Fibroblast of pulmonary artery (primary cell): ENCODE measurements at regions not wholly inside any gene's neighbourhood (a gene's known extent, or its start where the extent isn't known, plus 50 kb on each side); places are given as distances from the start of the nearest gene placed in this dataset.

Source experiments
- DNase-seq: peaks from one replicate; pipeline ENCODE4 v3.0.0-alpha.2; 2010; ENCODE audit warnings: low read depth
- H3K4me3 ChIP-seq: replicated peaks from 2 replicates; pipeline ENCODE4 v1.5.1; 2011; ENCODE audit warnings: low read depth, mild to moderate bottlenecking, control low read depth, low read length, moderate library complexity
- TF ChIP-seq, protein P1 (sequence below): IDR thresholded peaks from 2 replicates; pipeline ENCODE4 v1.5.1; 2011; ENCODE audit warnings: mild to moderate bottlenecking, control low read depth, low read length, inconsistent platforms; ENCODE audit errors: missing control alignments

- no peak overlapping the region for H3K4me3 ChIP-seq
- peak; percentile 52 for DNase-seq
- TF ChIP-seq, protein P1, sequence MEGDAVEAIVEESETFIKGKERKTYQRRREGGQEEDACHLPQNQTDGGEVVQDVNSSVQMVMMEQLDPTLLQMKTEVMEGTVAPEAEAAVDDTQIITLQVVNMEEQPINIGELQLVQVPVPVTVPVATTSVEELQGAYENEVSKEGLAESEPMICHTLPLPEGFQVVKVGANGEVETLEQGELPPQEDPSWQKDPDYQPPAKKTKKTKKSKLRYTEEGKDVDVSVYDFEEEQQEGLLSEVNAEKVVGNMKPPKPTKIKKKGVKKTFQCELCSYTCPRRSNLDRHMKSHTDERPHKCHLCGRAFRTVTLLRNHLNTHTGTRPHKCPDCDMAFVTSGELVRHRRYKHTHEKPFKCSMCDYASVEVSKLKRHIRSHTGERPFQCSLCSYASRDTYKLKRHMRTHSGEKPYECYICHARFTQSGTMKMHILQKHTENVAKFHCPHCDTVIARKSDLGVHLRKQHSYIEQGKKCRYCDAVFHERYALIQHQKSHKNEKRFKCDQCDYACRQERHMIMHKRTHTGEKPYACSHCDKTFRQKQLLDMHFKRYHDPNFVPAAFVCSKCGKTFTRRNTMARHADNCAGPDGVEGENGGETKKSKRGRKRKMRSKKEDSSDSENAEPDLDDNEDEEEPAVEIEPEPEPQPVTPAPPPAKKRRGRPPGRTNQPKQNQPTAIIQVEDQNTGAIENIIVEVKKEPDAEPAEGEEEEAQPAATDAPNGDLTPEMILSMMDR, result no peak
Observed at GRCh38 chr1:58836408-58836807, 52.6 kb upstream of the JUN start.

DNA sequence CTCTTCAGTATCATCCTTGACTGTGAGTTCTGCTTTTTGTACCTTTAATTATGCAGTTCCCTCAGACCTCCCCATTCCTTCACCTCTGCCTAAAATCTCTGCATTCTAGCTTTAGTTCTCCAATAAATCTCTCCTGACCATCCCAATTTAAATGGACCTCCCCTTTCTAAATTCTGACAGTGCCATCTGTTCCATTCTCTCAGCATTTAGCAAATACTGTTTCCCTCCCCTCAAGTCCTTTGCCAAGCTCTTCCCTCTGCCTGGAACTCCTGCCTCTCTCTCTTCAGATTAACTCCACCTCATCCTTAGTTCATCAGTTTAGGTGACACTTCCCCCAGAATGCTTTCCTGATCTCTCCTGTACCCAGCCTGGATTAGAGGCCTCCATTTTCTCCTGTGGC lies 54.0 kb upstream of the JUN start:
- H3K4me3 ChIP-seq, result no peak overlapping the region
- TF ChIP-seq, protein P1, result no peak
- DNase-seq, result no peak

- no peak for DNase-seq
- TF ChIP-seq, protein P1, result no peak
- H3K4me3 ChIP-seq, result no peak overlapping the region
Observed at GRCh38 chr1:58839147-58839795, 55.4 kb upstream of the JUN start.

GRCh38 chr1:58839846-58840835 lies 56.3 kb upstream of the JUN start:
- peak; percentile 20 for DNase-seq
- no peak overlapping the region for H3K4me3 ChIP-seq
- TF ChIP-seq, protein P1, result no peak

DNA sequence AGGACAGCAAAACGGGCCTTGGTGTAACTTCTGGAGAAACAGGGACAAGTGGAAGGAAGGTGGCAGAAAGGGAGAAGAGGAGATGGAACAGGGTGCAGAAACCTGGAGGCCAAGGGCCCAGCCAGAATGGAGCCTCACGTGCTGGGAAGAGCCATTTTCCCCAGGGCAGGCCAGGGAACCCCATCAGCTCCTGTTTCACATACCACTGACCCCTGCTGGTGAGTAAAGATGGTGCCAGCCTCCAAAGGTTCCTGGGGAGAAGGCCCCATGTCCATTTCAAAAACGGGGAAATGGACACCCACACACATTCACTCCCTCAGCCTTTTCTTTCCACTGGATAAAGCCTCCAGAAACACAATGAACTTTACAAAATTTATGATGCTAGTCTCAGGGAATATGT lies 57.6 kb upstream of the JUN start:
- DNase-seq, result no peak
- TF ChIP-seq, protein P1, result peak; percentile 35
- H3K4me3 ChIP-seq, result no peak overlapping the region

- H3K4me3 ChIP-seq, result no peak overlapping the region
- TF ChIP-seq, protein P1, result no peak
- DNase-seq, result no peak
Observed at GRCh38 chr1:58842941-58843340, 59.1 kb upstream of the JUN start.
